Fibroblast of lung (primary cell): ENCODE measurements at regions not wholly inside any gene's neighbourhood (a gene's known extent, or its start where the extent isn't known, plus 50 kb on each side); places are given as distances from the start of the nearest gene placed in this dataset.

Source experiments
- DNase-seq, 2 donors: peaks; one replicate each; pipeline versions ENCODE4 v3.0.0 to v3.0.0-alpha.2; 2010; ENCODE audit warnings: low read depth in 2 of 2
- H2AFZ ChIP-seq: 2 replicates; pipeline ENCODE4 v1.5.1; 2012; ENCODE audit warnings: low read length, control low read depth, inconsistent platforms
- H3K27ac ChIP-seq: 2 replicates; pipeline ENCODE4 v1.5.1; 2011; ENCODE audit warnings: low read length, control low read depth; ENCODE audit not compliant: insufficient read depth
- H3K27me3 ChIP-seq: 2 replicates; pipeline ENCODE4 v1.5.1; 2011; ENCODE audit warnings: mild to moderate bottlenecking, low read length; ENCODE audit not compliant: control insufficient read depth, insufficient read depth
- H3K36me3 ChIP-seq: 2 replicates; pipeline ENCODE4 v1.5.1; 2011; ENCODE audit warnings: low read length; ENCODE audit not compliant: control insufficient read depth, insufficient read depth
- H3K4me1 ChIP-seq: 2 replicates; pipeline ENCODE4 v1.5.1; 2011; ENCODE audit warnings: low read length; ENCODE audit not compliant: control insufficient read depth, insufficient read depth; ENCODE audit errors: extremely low read depth
- H3K4me2 ChIP-seq: 2 replicates; pipeline ENCODE4 v1.5.1; 2011; ENCODE audit warnings: low read length, control low read depth; ENCODE audit not compliant: insufficient read depth; ENCODE audit errors: extremely low read depth
- H3K4me3 ChIP-seq, 4 experiments: fragments of 200-600 bp in 1 of 4; sonication (generic) in 1 of 4; replicated peaks in 1 of 4; 2 replicates each; pipeline ENCODE4 v1.5.1; 2011 to 2016; ENCODE audit warnings: low read length in 4 of 4, low read depth in 3 of 4, mild to moderate bottlenecking in 3 of 4, control low read depth in 2 of 4, inconsistent platforms in 1 of 4, mixed read lengths in 1 of 4; ENCODE audit not compliant: insufficient read depth in 1 of 4; ENCODE audit errors: control extremely low read depth in 1 of 4
- H3K79me2 ChIP-seq: 2 replicates; pipeline ENCODE4 v1.5.1; 2012; ENCODE audit warnings: mild to moderate bottlenecking, low read length, inconsistent platforms; ENCODE audit not compliant: control insufficient read depth, insufficient read depth
- H3K9ac ChIP-seq: 2 replicates; pipeline ENCODE4 v1.5.1; 2011; ENCODE audit warnings: mild to moderate bottlenecking, low read length, control low read depth; ENCODE audit not compliant: insufficient read depth
- H3K9me3 ChIP-seq: 2 replicates; pipeline ENCODE4 v1.5.1; 2012; ENCODE audit warnings: low read depth, low read length; ENCODE audit not compliant: control insufficient read depth, insufficient read depth
- H4K20me1 ChIP-seq: 2 replicates; pipeline ENCODE4 v1.5.1; 2011; ENCODE audit warnings: low read length; ENCODE audit not compliant: control insufficient read depth, insufficient read depth; ENCODE audit errors: extremely low read depth
- EZH2 ChIP-seq: IDR thresholded peaks from 2 replicates; pipeline ENCODE4 v1.5.1; 2012; ENCODE audit warnings: low read length, control low read depth, mild to moderate bottlenecking; ENCODE audit errors: missing control alignments
- TF ChIP-seq, protein P1 (sequence below), 2 donors: IDR thresholded peaks in 1 of 2; conservative IDR thresholded peaks in 1 of 2; 1 replicate in 1 of 2; 2 replicates in 1 of 2; pipeline ENCODE4 v1.5.1; 2011 to 2012; ENCODE audit warnings: low read length in 2 of 2, control low read depth in 1 of 2, inconsistent platforms in 1 of 2, low read depth in 1 of 2, mild to moderate bottlenecking in 1 of 2

DNA sequence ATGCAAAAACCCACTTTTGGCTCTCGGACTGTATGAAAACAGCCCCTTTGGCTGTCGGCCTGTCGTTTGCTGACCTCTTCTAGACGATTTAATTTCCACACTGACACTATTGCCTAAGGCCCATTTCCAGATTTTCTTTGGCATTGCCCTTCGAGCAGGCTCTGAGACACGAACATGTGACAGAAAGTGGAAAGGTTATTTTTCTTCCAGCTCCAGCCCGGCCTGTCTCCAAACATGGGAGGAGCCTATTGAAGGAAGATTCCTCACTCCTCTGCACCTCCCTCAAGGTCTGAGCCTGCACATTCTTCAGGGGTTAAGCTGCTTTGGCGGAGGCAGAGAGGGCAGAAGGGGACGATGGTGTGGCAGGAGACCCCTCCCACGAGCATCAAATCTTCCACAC is 85.9 kb upstream of the FOXF1 start:
- Histone ChIP-seq H3K27ac (no peak overlapping the region), H2AFZ (no peak overlapping the region)
- peak; percentile 25 to 44 for DNase-seq

GRCh38 chr16:86424985-86425384 is 85.3 kb upstream of the FOXF1 start:
- no peak overlapping the region for H2AFZ ChIP-seq
- H3K79me2 ChIP-seq, result no peaks in the 10 kb centered on the region
- no peaks in the 10 kb centered on the region for H3K36me3 ChIP-seq
- TF ChIP-seq, protein P1, sequence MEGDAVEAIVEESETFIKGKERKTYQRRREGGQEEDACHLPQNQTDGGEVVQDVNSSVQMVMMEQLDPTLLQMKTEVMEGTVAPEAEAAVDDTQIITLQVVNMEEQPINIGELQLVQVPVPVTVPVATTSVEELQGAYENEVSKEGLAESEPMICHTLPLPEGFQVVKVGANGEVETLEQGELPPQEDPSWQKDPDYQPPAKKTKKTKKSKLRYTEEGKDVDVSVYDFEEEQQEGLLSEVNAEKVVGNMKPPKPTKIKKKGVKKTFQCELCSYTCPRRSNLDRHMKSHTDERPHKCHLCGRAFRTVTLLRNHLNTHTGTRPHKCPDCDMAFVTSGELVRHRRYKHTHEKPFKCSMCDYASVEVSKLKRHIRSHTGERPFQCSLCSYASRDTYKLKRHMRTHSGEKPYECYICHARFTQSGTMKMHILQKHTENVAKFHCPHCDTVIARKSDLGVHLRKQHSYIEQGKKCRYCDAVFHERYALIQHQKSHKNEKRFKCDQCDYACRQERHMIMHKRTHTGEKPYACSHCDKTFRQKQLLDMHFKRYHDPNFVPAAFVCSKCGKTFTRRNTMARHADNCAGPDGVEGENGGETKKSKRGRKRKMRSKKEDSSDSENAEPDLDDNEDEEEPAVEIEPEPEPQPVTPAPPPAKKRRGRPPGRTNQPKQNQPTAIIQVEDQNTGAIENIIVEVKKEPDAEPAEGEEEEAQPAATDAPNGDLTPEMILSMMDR (conservative IDR thresholded peaks at IDR 0.05 in 1 of 2, IDR thresholded peaks at IDR 0.05 in 1 of 2; ENCODE audit: low read depth in 1 of 2, low read length in 2 of 2), result no peak
- no peak for TF ChIP-seq EZH2
- H3K9ac ChIP-seq, result no peak overlapping the region
- H3K27ac ChIP-seq, result no peak overlapping the region
- H3K27me3 ChIP-seq, result no peaks in the 10 kb centered on the region
- no peak overlapping the region for H3K4me2 ChIP-seq
- no peaks in the 10 kb centered on the region for H4K20me1 ChIP-seq
- H3K4me1 ChIP-seq, result no peaks in the 10 kb centered on the region
- no peak for DNase-seq
- no peak overlapping the region for H3K4me3 ChIP-seq
- H3K9me3 ChIP-seq, result no peaks in the 10 kb centered on the region

More for the DNA sequence above, 85.9 kb upstream of the FOXF1 start:
- no peaks in the 10 kb centered on the region for H3K36me3 ChIP-seq
- H3K27me3 ChIP-seq, result no peaks in the 10 kb centered on the region
- no peaks in the 10 kb centered on the region for H4K20me1 ChIP-seq
- no peak overlapping the region for H3K4me3 ChIP-seq
- no peaks in the 10 kb centered on the region for H3K9me3 ChIP-seq
- H3K4me2 ChIP-seq, result no peak overlapping the region
- H3K9ac ChIP-seq, result no peak overlapping the region
- TF ChIP-seq, protein P1 (conservative IDR thresholded peaks at IDR 0.05 in 1 of 2, IDR thresholded peaks at IDR 0.05 in 1 of 2; ENCODE audit: low read depth in 1 of 2, low read length in 2 of 2), result no peak
- TF ChIP-seq EZH2, result no peak
- H3K79me2 ChIP-seq, result no peaks in the 10 kb centered on the region
- H3K4me1 ChIP-seq, result no peaks in the 10 kb centered on the region

DNA sequence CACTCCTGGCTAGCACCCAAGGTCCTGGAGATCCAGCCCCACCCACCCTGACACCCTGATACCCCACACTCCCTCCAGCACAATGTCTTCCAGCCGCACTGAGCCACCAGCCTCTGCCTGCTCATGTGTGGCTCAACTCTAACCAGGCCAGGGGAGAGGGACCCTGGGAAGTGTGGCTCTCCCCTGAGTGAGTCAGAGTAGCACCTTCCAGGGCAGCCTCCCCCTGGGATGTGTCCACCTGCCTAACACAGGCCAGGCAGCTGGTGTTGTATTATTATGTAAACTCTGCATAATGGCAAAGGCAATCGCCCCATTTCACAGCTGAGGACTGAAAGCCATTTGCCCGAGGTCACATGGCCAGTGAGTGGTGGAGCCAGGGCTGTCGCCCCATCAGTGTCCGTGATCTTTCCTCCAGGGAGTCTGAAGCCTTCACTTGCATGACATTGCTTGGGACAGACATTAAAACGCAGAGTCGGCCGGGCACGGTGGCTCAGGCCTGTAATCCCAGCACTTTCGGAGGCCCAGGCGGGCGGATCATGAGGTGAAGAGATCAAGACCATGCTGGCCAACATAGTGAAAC is 84.2 kb upstream of the FOXF1 start:
- Histone ChIP-seq H3K4me1 (no peaks in the 10 kb centered on the region), H3K36me3 (no peaks in the 10 kb centered on the region), H3K4me3 (no peak overlapping the region), H3K4me2 (no peak overlapping the region), H4K20me1 (no peaks in the 10 kb centered on the region), H3K27me3 (no peaks in the 10 kb centered on the region), H2AFZ (no peak overlapping the region), H3K27ac (no peak overlapping the region), H3K79me2 (no peaks in the 10 kb centered on the region), H3K9me3 (no peaks in the 10 kb centered on the region), H3K9ac (no peak overlapping the region)
- DNase-seq, result no peak
- TF ChIP-seq, protein P1 (conservative IDR thresholded peaks at IDR 0.05 in 1 of 2, IDR thresholded peaks at IDR 0.05 in 1 of 2; ENCODE audit: low read depth in 1 of 2, low read length in 2 of 2), result no peak
- TF ChIP-seq EZH2, result no peak
